ENCODE measurements at regions not wholly inside any gene's neighbourhood (a gene's known extent, or its start where the extent isn't known, plus 50 kb on each side); places are given as distances from the start of the nearest gene placed in this dataset.

DNA sequence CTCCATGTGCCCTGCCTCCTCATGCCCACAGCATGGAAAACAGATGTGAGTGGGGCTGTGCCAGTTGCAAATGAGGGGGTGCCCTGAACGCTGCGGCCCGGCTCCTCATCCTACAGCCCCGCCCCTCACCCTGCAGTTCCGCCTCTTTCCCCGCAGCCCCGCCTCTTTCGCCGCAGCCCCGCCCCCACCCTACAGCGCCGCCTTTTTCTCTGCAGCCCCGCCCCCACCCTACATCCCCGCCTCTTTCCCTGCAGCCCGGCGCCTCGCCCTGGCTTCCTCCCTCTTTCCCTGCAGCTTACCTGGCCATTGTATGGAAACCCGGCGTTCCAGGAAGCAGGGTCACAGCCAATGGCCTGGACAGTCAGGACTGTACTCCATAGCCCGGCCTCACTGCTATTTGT lies 284.9 kb downstream of the TLE3 start:
- no peaks in the 10 kb centered on the region for H3K27me3 ChIP-seq (ENCODE audit: control insufficient read depth, insufficient read depth, low read length)
- H3K36me3 ChIP-seq (ENCODE audit: control insufficient read depth, insufficient read depth, low read length) = no peaks in the 10 kb centered on the region
- H3K9me3 ChIP-seq (ENCODE audit: control insufficient read depth, insufficient read depth, low read depth, low read length) = no peaks in the 10 kb centered on the region
- H3K4me3 ChIP-seq (ENCODE audit: low read depth in 2 of 2, low read length in 2 of 2) = no peak overlapping the region
- ATAC-seq = no peak
- no peaks in the 10 kb centered on the region for H3K4me1 ChIP-seq (ENCODE audit: control insufficient read depth, insufficient read depth, low read length)
- DNase-seq (ENCODE audit: low read depth, low spot score) = no peak
- intact Hi-C loops (cut with micrococcal nuclease; ENCODE audit: unreplicated experiment) = no loop called here
- BruUV-seq (replicated peaks) = no TSS peak
- CTCF ChIA-PET = interaction anchor here (0.6 kb wide), 1 partner anchor 113 kb away, joined by 6 read pairs; no protein-coding TSS in a partner anchor
- in situ Hi-C loops (cut with HindIII; ENCODE audit: low pct_unique_long_range_greater_than_20kb, low sequenced_read_pairs) = no loop called here
- TF ChIP-seq, protein P1, sequence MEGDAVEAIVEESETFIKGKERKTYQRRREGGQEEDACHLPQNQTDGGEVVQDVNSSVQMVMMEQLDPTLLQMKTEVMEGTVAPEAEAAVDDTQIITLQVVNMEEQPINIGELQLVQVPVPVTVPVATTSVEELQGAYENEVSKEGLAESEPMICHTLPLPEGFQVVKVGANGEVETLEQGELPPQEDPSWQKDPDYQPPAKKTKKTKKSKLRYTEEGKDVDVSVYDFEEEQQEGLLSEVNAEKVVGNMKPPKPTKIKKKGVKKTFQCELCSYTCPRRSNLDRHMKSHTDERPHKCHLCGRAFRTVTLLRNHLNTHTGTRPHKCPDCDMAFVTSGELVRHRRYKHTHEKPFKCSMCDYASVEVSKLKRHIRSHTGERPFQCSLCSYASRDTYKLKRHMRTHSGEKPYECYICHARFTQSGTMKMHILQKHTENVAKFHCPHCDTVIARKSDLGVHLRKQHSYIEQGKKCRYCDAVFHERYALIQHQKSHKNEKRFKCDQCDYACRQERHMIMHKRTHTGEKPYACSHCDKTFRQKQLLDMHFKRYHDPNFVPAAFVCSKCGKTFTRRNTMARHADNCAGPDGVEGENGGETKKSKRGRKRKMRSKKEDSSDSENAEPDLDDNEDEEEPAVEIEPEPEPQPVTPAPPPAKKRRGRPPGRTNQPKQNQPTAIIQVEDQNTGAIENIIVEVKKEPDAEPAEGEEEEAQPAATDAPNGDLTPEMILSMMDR (IDR thresholded peaks at IDR 0.05) = no peak
- POLR2A ChIA-PET = no interaction called here
- H3K27ac ChIP-seq (ENCODE audit: low read length) = no peak overlapping the region

DNA sequence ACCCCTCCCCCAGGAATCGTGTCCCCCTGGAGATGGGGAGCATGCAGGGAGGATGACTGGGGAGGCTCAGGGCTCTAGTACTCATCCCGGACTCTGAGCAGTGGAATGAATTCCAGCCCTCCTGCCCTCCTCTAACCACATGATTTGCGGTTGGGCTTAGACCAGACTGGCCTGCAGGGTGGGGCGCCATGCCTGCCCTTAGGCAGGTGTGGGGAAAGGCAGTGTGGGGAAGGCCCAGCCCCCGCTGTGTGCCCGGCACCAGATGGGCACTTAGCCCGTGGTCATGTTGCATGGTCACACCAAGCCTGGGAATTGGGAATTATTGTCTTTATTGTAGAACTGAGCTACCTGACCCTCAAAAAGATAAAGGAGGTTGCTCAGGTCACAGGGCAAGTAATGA lies 283.8 kb downstream of the TLE3 start:
- ATAC-seq (no peak), DNase-seq (ENCODE audit: low read depth, low spot score) (no peak)
- no peak for TF ChIP-seq TCF7L2 (IDR thresholded peaks at IDR 0.05; ENCODE audit: low read depth, low read length)
- TF ChIP-seq SIN3A (IDR thresholded peaks at IDR 0.05; ENCODE audit: borderline replicate concordance, insufficient read depth, low read depth, low read length) = no peak
- TF ChIP-seq, protein P2, sequence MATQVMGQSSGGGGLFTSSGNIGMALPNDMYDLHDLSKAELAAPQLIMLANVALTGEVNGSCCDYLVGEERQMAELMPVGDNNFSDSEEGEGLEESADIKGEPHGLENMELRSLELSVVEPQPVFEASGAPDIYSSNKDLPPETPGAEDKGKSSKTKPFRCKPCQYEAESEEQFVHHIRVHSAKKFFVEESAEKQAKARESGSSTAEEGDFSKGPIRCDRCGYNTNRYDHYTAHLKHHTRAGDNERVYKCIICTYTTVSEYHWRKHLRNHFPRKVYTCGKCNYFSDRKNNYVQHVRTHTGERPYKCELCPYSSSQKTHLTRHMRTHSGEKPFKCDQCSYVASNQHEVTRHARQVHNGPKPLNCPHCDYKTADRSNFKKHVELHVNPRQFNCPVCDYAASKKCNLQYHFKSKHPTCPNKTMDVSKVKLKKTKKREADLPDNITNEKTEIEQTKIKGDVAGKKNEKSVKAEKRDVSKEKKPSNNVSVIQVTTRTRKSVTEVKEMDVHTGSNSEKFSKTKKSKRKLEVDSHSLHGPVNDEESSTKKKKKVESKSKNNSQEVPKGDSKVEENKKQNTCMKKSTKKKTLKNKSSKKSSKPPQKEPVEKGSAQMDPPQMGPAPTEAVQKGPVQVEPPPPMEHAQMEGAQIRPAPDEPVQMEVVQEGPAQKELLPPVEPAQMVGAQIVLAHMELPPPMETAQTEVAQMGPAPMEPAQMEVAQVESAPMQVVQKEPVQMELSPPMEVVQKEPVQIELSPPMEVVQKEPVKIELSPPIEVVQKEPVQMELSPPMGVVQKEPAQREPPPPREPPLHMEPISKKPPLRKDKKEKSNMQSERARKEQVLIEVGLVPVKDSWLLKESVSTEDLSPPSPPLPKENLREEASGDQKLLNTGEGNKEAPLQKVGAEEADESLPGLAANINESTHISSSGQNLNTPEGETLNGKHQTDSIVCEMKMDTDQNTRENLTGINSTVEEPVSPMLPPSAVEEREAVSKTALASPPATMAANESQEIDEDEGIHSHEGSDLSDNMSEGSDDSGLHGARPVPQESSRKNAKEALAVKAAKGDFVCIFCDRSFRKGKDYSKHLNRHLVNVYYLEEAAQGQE (IDR thresholded peaks at IDR 0.05; ENCODE audit: insufficient read depth in 1 of 2, low read depth in 2 of 2, low read length in 1 of 2) = no peak
- TF ChIP-seq, protein P1 (IDR thresholded peaks at IDR 0.05) = no peak
- CTCF ChIA-PET = no interaction called here
- no peak overlapping the region for H3K4me3 ChIP-seq (ENCODE audit: low read depth in 2 of 2, low read length in 2 of 2)
- no peaks in the 10 kb centered on the region for H3K36me3 ChIP-seq (ENCODE audit: control insufficient read depth, insufficient read depth, low read length)
- BruUV-seq (replicated peaks) = no TSS peak
- no peak overlapping the region for H3K27ac ChIP-seq (ENCODE audit: low read length)
- no peaks in the 10 kb centered on the region for H3K9me3 ChIP-seq (ENCODE audit: control insufficient read depth, insufficient read depth, low read depth, low read length)
- POLR2A ChIA-PET = no interaction called here
- H3K27me3 ChIP-seq (ENCODE audit: control insufficient read depth, insufficient read depth, low read length) = no peaks in the 10 kb centered on the region
- intact Hi-C loops (cut with micrococcal nuclease; ENCODE audit: unreplicated experiment) (no loop called here), in situ Hi-C loops (cut with HindIII; ENCODE audit: low pct_unique_long_range_greater_than_20kb, low sequenced_read_pairs) (no loop called here)
- no peaks in the 10 kb centered on the region for H3K4me1 ChIP-seq (ENCODE audit: control insufficient read depth, insufficient read depth, low read length)

DNA sequence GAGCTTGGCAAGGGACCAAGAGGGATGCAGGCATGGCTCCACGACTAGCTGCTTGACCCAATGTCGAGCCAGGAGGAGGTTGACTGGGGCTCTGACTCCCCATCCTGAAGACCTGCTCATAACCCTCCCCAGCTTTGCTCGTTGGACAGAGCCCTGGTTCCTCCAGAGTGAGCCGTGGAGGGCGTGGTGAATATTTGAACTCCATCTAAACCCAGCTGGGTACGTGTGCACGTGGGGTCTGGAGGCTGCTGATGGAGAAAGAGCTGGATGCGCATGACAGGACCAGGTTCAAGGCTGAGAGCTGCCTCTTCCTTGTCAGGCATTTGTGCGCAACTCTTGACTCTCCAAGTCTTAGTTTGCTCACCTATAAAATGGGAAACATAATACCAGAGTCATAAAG lies 282.8 kb downstream of the TLE3 start:
- POLR2A ChIA-PET = no interaction called here
- intact Hi-C loops (cut with micrococcal nuclease; ENCODE audit: unreplicated experiment) (no loop called here), in situ Hi-C loops (cut with HindIII; ENCODE audit: low pct_unique_long_range_greater_than_20kb, low sequenced_read_pairs) (no loop called here)
- no peaks in the 10 kb centered on the region for H3K4me1 ChIP-seq (ENCODE audit: control insufficient read depth, insufficient read depth, low read length)
- H3K9me3 ChIP-seq (ENCODE audit: control insufficient read depth, insufficient read depth, low read depth, low read length) = no peaks in the 10 kb centered on the region
- BruUV-seq (replicated peaks) = no TSS peak
- H3K36me3 ChIP-seq (ENCODE audit: control insufficient read depth, insufficient read depth, low read length) = no peaks in the 10 kb centered on the region
- no peak overlapping the region for H3K27ac ChIP-seq (ENCODE audit: low read length)
- no peak for DNase-seq (ENCODE audit: low read depth, low spot score)
- no peaks in the 10 kb centered on the region; the same call in 1 of the 2 replicates for H3K27me3 ChIP-seq (ENCODE audit: control insufficient read depth, insufficient read depth, low read length)
- no peak for TF ChIP-seq SIN3A (IDR thresholded peaks at IDR 0.05; ENCODE audit: borderline replicate concordance, insufficient read depth, low read depth, low read length)
- TF ChIP-seq, protein P2 (IDR thresholded peaks at IDR 0.05; ENCODE audit: insufficient read depth in 1 of 2, low read depth in 2 of 2, low read length in 1 of 2) = no peak
- TF ChIP-seq POLR2AphosphoS5 (IDR thresholded peaks at IDR 0.05; ENCODE audit: low read depth, low read length) = no peak
- no peak for TF ChIP-seq TCF7L2 (IDR thresholded peaks at IDR 0.05; ENCODE audit: low read depth, low read length)
- TF ChIP-seq, protein P1 (IDR thresholded peaks at IDR 0.05) = no peak
- CTCF ChIA-PET = interaction anchor here (0.6 kb wide), 1 partner anchor 449 kb away, joined by 5 read pairs; no protein-coding TSS in a partner anchor
- ATAC-seq = no peak
- H3K4me3 ChIP-seq (ENCODE audit: low read depth in 2 of 2, low read length in 2 of 2) = no peak overlapping the region
